ENCODE measurements at regions not wholly inside any gene's neighbourhood (a gene's known extent, or its start where the extent isn't known, plus 50 kb on each side); places are given as distances from the start of the nearest gene placed in this dataset.

DNA sequence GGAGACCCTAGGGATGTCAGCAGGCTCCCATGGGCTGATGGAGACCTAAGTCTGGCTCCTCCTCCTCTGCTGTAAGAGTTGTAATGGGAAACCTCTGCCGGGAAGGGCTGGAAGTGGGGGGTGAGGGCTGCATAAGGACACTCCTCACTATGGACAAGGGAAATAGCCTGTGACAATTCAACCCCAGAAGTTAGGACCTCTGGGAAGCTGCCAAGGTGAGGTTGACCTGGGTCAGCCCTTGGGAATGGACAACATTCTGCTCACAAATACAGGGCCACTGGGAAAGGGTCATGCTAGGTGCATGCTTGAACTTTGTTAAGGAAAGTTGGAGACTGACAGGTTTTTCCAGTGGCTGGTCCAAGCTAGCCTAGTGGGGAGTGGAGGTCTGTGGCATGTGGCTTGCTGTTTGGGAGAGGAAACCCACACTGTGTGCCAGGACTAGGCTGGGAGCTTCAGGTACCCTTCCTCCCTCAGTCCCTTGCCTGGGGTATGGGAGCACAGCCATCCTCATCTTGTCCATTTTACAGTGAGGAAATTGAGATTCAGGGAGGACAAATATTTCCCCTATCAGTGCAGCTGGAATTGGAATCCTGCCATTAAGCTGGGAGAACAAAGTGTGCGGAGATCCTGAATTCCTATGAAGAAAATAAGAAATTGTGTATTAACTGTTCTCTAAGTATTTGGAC lies 190.4 kb downstream of the SALL1 start:
- no peak overlapping the region for H2BK120ac ChIP-seq (ENCODE audit: low read depth, low read length)
- H3K9me3 ChIP-seq (ENCODE audit: control insufficient read depth, insufficient read depth, low read length): no peaks in the 10 kb centered on the region
- no peak overlapping the region for H4K8ac ChIP-seq (ENCODE audit: low read depth in 2 of 2, low read length in 2 of 2)
- dilution Hi-C loops (cut with HindIII; ENCODE audit: low sequenced_read_pairs, unreplicated experiment): no loop called here
- H3K4ac ChIP-seq (ENCODE audit: low read depth, low read length): no peak overlapping the region
- no peak for TF ChIP-seq NFE2L2 (IDR thresholded peaks at IDR 0.05; ENCODE audit: low read depth, low read length)
- TF ChIP-seq, protein P1, sequence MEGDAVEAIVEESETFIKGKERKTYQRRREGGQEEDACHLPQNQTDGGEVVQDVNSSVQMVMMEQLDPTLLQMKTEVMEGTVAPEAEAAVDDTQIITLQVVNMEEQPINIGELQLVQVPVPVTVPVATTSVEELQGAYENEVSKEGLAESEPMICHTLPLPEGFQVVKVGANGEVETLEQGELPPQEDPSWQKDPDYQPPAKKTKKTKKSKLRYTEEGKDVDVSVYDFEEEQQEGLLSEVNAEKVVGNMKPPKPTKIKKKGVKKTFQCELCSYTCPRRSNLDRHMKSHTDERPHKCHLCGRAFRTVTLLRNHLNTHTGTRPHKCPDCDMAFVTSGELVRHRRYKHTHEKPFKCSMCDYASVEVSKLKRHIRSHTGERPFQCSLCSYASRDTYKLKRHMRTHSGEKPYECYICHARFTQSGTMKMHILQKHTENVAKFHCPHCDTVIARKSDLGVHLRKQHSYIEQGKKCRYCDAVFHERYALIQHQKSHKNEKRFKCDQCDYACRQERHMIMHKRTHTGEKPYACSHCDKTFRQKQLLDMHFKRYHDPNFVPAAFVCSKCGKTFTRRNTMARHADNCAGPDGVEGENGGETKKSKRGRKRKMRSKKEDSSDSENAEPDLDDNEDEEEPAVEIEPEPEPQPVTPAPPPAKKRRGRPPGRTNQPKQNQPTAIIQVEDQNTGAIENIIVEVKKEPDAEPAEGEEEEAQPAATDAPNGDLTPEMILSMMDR (conservative IDR thresholded peaks at IDR 0.05; ENCODE audit: low read depth, low read length): no peak
- TF ChIP-seq POLR2A (IDR thresholded peaks at IDR 0.05; ENCODE audit: low read depth, low read length): no peak
- TF ChIP-seq RCOR1 (IDR thresholded peaks at IDR 0.05; ENCODE audit: insufficient replicate concordance, low read length): no peak
- H3K14ac ChIP-seq (replicated peaks; ENCODE audit: low read depth, low read length): no peak overlapping the region
- no peaks in the 10 kb centered on the region for H3K36me3 ChIP-seq (ENCODE audit: control insufficient read depth, insufficient read depth, low read length)
- no peak overlapping the region for H3K9ac ChIP-seq (ENCODE audit: low read depth, low read length)
- H4K91ac ChIP-seq (ENCODE audit: insufficient read depth, low read depth, low read length): no peak overlapping the region
- no peak overlapping the region for H2BK15ac ChIP-seq (ENCODE audit: low read depth, low read length)
- H3K4me3 ChIP-seq (ENCODE audit: insufficient read depth, low read depth, low read length): no peak overlapping the region
- no peaks in the 10 kb centered on the region for H3K27me3 ChIP-seq (ENCODE audit: control insufficient read depth, insufficient read depth, low read length)
- no peak overlapping the region for H2AK9ac ChIP-seq (replicated peaks; ENCODE audit: low read depth, low read length, poor library complexity)
- H3K4me2 ChIP-seq (ENCODE audit: low read depth, low read length): no peak overlapping the region
- DNase-seq: no peak
- H3K27ac ChIP-seq (ENCODE audit: insufficient read depth, low read length): no peak overlapping the region
- H3K9me1 ChIP-seq (ENCODE audit: insufficient read depth, low read length): no peaks in the 10 kb centered on the region
- intact Hi-C loops (cut with micrococcal nuclease): no loop called here
- no peaks in the 10 kb centered on the region for H4K20me1 ChIP-seq (ENCODE audit: insufficient read depth, low read length)
- BruUV-seq (replicated peaks): no TSS peak
- no peak overlapping the region for H4K5ac ChIP-seq (ENCODE audit: low read depth, low read length)
- H2BK5ac ChIP-seq (ENCODE audit: low read depth, low read length, poor library complexity, severe bottlenecking): no peak overlapping the region
- ATAC-seq (ENCODE audit: low read depth): no peak
- POLR2A ChIA-PET (ENCODE audit: unreplicated experiment): no interaction called here
- no peak overlapping the region for H3K23ac ChIP-seq (ENCODE audit: low read depth, low read length)
- no peak overlapping the region for H3K18ac ChIP-seq (ENCODE audit: low read depth, low read length)
- in situ Hi-C loops (cut with MboI; ENCODE audit: low sequenced_read_pairs): no loop called here
- H2AFZ ChIP-seq (replicated peaks; ENCODE audit: low read length, poor library complexity): no peak overlapping the region
- no peaks in the 10 kb centered on the region for H3K79me1 ChIP-seq (ENCODE audit: low read depth in 1 of 2, low read length in 2 of 2)
- no CpG with 5 or more reads among the region's 2 CpGs for WGBS, 2 experiments (ENCODE audit: extremely low coverage in 2 of 2, insufficient read length in 1 of 2)
- no peak overlapping the region for H2BK20ac ChIP-seq (ENCODE audit: low read depth, low read length)
- no peaks in the 10 kb centered on the region for H3K4me1 ChIP-seq (ENCODE audit: control insufficient read depth, insufficient read depth, low read length)
- no peak overlapping the region for H3K56ac ChIP-seq (ENCODE audit: extremely low read depth, insufficient read depth, low read length)
- CTCF ChIA-PET: no interaction called here
- H2AK5ac ChIP-seq (ENCODE audit: low read depth, low read length): no peak overlapping the region

All from IMR-90 (cell line).